Lower leg skin (tissue), 3 donors: ENCODE measurements at regions not wholly inside any gene's neighbourhood (a gene's known extent, or its start where the extent isn't known, plus 50 kb on each side); places are given as distances from the start of the nearest gene placed in this dataset.

Experiments
- POLR2A ChIP-seq, 2 donors: fragments of 450-650 bp; IDR thresholded peaks; one replicate each; pipeline ENCODE4 v1.6.1; 2016 to 2017; ENCODE audit warnings: antibody characterized with exemption in 2 of 2, mild to moderate bottlenecking in 1 of 2, moderate library complexity in 1 of 2
- TF ChIP-seq, protein P1 (sequence below), 3 donors: fragments of 450-650 bp; IDR thresholded peaks; one replicate each; pipeline ENCODE4 v1.5.1; 2016; ENCODE audit warnings: antibody characterized with exemption in 3 of 3, mild to moderate bottlenecking in 3 of 3, moderate library complexity in 2 of 3

DNA sequence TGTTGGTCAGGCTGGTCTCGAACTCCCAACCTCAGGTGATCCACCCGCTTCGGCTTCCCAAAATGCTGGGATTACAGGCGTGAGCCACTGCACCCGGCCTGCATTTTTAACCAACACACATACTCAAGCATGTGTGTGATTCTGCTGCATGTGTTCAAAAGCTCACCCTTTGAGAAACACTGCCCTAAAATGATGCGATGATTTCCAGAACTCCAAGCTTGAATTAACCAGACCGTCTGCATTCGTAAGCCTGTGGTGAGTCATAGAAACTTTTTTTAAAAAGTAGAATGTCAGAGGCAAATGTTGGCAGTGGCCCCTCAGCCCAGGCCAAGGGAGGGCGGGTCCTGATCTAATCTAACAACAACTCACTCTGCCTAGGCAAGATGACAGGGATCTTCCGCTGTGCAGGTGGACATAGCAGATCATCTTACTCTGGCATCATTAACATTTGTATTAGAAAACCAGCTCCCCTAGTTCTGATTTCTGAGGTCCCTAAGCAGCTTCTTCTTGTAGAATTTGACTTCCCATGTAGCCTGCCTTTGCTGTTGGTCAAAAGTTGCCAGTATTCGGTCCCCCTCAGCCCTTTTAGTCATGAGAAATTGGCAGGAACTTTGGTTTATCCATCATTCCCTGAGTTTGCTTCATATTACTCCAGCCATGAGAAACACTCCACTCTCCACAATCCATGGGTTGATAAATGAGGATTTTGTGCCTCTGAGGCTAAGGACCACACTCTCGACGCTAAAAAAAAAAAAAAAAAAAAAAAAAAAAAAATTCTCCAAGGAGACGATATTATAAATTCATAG, 190.4 kb downstream of the SKIDA1 start:
- TF ChIP-seq, protein P1, sequence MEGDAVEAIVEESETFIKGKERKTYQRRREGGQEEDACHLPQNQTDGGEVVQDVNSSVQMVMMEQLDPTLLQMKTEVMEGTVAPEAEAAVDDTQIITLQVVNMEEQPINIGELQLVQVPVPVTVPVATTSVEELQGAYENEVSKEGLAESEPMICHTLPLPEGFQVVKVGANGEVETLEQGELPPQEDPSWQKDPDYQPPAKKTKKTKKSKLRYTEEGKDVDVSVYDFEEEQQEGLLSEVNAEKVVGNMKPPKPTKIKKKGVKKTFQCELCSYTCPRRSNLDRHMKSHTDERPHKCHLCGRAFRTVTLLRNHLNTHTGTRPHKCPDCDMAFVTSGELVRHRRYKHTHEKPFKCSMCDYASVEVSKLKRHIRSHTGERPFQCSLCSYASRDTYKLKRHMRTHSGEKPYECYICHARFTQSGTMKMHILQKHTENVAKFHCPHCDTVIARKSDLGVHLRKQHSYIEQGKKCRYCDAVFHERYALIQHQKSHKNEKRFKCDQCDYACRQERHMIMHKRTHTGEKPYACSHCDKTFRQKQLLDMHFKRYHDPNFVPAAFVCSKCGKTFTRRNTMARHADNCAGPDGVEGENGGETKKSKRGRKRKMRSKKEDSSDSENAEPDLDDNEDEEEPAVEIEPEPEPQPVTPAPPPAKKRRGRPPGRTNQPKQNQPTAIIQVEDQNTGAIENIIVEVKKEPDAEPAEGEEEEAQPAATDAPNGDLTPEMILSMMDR (IDR thresholded peaks at IDR 0.05), result no peak
- no peak for TF ChIP-seq POLR2A (IDR thresholded peaks at IDR 0.05)
